Cardiac fibroblast (primary cell): ENCODE measurements at regions not wholly inside any gene's neighbourhood (a gene's known extent, or its start where the extent isn't known, plus 50 kb on each side); places are given as distances from the start of the nearest gene placed in this dataset.

Source experiments
- DNase-seq, 2 donors: peaks; one replicate each; pipeline versions ENCODE4 v3.0.0 to v3.0.0-alpha.2; 2010; ENCODE audit warnings: low read depth in 2 of 2
- H3K4me3 ChIP-seq, 2 donors: replicated peaks in 1 of 2; 1 replicate in 1 of 2; 2 replicates in 1 of 2; pipeline ENCODE4 v1.5.1; 2011; ENCODE audit warnings: low read depth in 2 of 2, low read length in 2 of 2, mild to moderate bottlenecking in 2 of 2, moderate library complexity in 1 of 2
- CTCF ChIP-seq: IDR thresholded peaks from one replicate; pipeline ENCODE4 v1.5.1; 2011; ENCODE audit warnings: low read depth, mild to moderate bottlenecking, low read length, inconsistent platforms

- no peak overlapping the region for H3K4me3 ChIP-seq
- TF ChIP-seq CTCF: no peak
- no peak for DNase-seq
Measured at GRCh38 chr6:156487877-156488276, 289.3 kb upstream of the ARID1B start.

- TF ChIP-seq CTCF: no peak
- no peak overlapping the region for H3K4me3 ChIP-seq
Measured at GRCh38 chr6:156485150-156485549, 292.0 kb upstream of the ARID1B start.

GRCh38 chr6:156474507-156475120, 302.6 kb upstream of the ARID1B start:
- DNase-seq: no peak
- TF ChIP-seq CTCF: no peak
- no peak overlapping the region for H3K4me3 ChIP-seq

More at GRCh38 chr6:156485150-156485549, 292.0 kb upstream of the ARID1B start:
- no peak for DNase-seq

GRCh38 chr6:156471000-156471399, 306.2 kb upstream of the ARID1B start:
- no peak overlapping the region for H3K4me3 ChIP-seq
- no peak for DNase-seq
- no peak for TF ChIP-seq CTCF

- no peak for DNase-seq
- no peak for TF ChIP-seq CTCF
- no peak overlapping the region for H3K4me3 ChIP-seq
Measured at GRCh38 chr6:156464100-156464878, 312.9 kb upstream of the ARID1B start.

- DNase-seq: no peak
- H3K4me3 ChIP-seq: no peak overlapping the region
- TF ChIP-seq CTCF: no peak
Measured at GRCh38 chr6:156461647-156462046, 315.5 kb upstream of the ARID1B start.

GRCh38 chr6:156457601-156458000, 319.6 kb upstream of the ARID1B start:
- no peak for TF ChIP-seq CTCF
- DNase-seq: no peak
- no peak overlapping the region for H3K4me3 ChIP-seq
